HL-60/S4 treated with phorbol 12-myristate 13-acetate at 8.2 ng/mL for 4 days and 3 days (cell line): ENCODE measurements at regions not wholly inside any gene's neighbourhood (a gene's known extent, or its start where the extent isn't known, plus 50 kb on each side); places are given as distances from the start of the nearest gene placed in this dataset.
"Not testable (repeated sequence)": the region's sequence is repeated elsewhere in the genome, so short reads cannot be mapped to it uniquely, and the experiment has no call there.

Source experiments
- in situ Hi-C: fragments of 300-500 bp; cut with MboI; formaldehyde crosslinking; loops from 2 replicates; pipeline ENCODE4 v1.15.0; 2022; ENCODE audit warnings: low sequenced_read_pairs

DNA sequence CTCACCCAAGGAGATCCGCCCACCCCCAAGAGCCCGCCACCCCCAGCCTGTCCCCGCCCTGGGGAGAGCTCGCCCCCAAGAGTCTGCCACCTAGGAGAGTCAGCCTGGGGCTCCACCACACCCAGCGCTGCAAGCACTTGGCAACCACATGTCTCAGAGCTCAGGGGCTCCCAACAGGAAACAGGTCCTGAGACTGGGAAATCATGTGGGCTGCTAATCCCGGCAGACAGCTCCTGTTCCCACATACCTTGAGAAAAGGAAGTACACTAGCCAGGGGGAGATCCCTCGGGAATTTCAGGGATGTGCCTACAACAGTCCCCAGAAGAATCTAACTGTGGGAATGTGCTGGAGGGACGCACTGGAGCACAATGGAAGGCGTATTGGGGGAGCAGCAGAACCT, 331.4 kb downstream of the ANAPC1 start:
- in situ Hi-C loops: not testable (repeated sequence)

DNA sequence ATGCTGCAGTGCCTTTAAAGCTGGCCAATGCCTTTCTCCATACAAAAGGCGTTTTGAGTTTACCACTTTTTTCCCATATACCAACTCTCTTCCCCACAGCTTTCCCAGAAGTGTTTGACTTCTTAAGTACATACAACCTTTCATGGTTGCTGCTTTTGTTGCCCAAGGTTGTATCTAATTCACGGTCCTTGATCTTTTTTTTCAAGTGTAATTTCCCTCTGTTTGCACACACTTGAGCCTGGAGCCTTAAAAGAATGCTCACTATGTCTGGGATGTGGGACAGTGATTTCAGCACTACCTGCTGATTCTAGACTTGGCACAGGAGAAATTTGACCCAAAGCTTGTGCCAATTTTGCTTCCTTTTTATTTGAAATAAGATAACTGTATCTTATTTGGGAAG, 324.7 kb downstream of the ANAPC1 start:
- in situ Hi-C loops: not testable (repeated sequence)

DNA sequence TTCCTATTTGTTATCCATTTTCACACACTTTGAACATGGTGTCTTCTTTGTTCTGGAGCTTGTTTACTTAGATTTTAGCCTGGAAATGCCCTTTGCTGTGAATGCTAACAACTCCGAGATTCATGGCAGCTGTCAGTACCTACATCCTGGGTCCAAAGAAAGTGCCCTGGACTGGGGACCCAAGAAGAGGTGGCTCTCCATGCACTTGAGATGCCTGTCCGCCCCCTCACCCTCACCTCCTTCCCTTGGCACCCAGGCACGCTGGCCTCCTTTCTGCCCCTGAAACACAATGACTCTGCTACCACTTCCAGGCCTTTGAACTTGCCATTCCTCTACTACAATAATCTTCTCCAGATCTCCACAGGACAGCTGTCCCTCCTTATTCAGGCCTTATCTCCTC, 324.2 kb downstream of the ANAPC1 start:
- in situ Hi-C loops: not testable (repeated sequence)

DNA sequence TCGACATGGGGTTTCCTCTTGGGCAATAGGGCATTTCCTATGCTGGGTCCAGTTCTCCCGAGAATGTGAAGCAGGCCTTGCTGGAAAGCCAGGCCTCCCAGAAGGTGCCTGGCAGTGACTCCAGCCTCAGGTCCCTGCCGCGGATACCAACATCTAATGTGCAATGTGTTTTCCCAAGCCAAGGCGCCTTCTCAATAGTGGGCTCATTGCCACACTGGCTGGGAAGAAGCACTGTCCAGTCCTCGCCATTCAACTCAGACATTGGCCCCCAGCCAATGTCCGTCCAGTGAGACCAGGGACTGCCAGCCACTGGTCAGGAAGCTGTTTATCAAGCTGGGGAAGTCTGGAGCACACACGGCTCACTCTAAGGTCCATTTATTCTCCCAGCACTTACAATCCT, 317.9 kb downstream of the ANAPC1 start:
- in situ Hi-C loops: not testable (repeated sequence)

DNA sequence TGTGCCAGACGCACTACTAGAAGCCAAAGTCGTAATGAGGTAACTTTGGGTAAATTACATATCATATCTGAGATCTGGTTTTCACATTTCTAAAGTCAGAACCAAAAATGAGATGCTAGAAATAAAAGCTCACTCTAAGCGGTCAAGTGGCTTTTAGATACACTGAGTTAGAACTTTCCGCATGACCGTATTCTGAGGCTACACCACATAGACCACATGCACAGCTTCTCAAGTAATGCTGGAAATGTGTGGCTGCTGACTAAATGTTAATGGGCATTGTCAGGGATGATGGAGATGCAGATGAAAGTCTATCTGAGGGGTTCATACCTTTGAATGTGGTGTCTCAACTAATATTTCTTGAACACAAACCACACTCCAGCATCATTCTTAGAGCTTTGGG, 316.8 kb downstream of the ANAPC1 start:
- in situ Hi-C loops: not testable (repeated sequence)

DNA sequence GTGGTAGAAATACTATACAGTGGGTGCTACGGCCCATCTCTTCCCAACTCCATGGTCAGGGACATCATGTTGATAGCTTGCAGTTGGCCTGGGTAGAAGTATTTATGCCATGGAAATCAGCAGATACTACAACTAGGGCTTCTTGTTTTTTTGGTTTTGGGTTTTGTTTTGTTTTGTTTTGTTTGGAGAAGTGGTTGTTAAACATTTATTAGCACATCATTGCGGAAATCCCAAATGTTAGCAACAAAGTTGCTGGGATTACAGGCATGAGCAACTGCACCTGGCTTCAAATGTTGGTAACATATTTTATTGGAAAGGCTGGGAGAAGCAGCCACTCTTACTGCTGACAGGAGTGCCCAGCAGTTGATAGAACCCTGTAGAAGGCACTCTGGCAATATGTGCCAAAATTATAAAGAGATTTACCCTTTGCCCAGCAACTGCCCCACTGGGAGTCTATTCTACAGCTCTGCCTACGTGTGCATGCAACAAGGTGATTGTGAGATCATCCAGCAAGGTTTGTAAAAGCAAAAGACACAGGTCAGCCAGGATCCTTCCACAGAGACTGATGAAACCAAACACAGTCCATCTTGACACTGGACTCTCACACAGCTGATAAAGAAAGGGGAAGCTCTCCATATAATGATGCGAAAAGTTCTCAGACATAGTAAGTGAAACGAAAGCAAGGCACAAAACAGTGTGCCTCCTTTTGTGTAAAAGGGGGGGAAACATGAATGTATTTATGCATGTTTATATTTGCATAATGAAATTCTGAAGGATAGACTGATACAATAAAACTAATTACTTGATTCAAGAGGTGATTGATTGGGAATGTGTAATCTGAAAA, 314.4 kb downstream of the ANAPC1 start:
- in situ Hi-C loops: not testable (repeated sequence)

DNA sequence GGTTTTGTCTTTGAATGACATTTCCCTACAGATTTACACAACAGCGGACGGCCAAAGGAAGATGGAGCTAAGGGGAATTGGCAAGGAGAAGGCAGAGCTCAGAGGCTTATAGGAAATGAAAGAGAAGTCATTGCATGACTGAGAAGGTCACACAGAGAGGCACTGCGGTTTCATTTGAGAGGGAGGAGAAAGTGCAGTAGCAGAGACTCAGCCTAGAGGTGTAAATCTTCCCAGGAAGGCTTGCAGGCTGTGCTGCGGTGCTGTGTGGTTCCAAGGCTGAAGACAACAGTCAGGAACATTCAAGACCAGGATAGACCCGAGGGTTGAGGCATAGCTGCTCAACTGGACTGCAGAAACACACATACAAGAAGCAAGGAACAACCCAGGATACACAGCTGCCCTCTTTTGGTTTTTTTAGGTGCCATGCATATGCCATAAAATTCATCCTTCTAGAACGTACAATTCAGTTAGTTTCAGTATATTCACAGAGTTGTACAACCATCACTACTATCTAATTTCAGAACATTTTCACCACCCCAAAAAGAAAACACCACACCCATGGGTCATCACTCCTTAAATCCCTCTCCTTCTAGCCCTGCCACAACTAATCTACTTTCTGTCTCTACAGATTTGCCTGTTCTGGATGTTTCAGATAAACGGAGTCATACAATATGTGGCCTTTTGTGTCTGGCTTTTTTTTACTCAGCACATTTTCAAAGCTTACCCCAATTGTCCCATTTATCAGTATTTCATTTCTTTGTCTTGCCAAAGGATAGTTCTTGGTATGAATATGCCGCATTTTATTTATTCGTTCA, 313.5 kb downstream of the ANAPC1 start:
- in situ Hi-C loops: not testable (repeated sequence)

DNA sequence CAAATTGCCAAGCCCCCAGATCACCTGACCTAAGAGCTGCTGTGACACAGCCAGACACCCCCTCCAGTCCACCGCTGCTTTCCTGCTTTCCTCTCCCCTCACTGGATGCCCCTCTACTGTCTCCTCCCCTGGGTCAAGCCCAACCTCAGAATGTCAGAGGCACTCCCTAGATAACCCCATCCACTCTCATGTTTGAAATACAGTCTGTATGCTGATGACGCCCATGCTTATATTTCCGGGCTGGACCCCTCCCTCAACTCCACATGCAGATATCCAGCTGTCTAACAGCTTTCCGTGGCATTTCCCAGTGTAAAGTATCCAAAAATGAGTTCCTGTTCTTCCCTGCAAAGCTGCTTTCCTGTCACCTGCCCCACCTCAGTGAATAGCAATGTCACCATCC, 309.2 kb downstream of the ANAPC1 start:
- in situ Hi-C loops: not testable (repeated sequence)

DNA sequence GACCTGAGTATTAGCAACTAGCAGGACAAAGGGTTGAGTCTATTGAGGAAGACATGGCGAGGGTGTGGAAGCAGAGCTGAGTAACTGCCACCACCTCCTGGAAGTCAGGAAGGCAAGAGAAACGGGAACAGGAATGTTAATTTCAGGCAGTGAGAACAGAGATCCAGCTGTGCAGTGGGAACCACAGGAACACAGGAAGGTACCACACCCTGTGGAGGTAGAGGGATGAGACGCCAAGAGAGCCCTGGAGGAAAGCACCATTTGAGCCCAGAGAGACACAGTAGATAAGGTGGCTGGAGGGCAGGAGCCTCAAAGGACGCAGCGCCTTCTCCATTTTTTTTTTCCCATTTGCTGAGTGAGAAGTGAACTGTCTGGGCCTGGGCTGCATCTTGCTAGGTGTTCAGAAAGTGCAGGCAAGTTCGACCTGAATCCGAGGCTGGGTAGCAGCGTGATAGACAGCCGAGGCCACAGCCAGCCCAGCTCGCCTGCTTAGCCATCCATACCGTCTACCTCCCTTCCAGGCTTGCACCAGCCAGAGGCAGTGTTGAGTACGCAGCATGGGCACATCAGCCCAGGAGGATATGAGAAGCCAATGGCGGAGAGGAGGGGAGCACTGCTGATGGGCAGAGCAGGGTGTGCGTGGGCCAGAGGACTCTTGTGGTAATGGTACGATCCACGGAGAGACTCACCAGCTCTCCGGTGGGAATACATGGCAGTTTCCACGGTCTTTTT, 306.7 kb downstream of the ANAPC1 start:
- in situ Hi-C loops: not testable (repeated sequence)

DNA sequence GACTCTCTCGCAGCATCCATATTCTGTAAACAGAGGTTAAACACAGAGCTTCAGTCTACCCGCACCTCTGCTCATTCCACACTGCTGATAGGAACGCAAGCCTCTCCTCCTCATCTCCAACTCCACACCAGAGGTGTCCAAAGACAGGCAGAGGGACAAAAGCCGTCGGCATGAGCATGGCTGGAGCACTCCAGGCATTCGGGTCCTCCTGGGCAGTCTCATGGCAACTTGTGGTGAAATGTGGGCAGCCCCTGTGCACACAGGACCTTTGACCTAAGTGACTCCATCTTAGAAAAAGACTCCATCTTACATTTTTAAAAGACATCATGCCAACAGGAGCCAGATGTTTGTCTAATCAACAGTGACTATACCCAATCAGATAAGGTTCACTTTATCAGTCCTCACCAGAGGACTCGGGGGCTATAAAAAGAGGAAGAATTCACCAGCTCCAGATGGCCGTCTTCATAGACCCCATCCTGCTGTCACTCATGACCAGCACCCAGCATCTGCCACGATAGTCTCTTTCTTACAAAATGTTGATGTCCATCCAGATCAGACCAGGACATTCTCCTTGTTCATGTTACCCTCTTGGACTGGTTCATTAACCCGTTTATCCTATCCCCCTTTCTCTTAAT, 304.4 kb downstream of the ANAPC1 start:
- in situ Hi-C loops: not testable (repeated sequence)

DNA sequence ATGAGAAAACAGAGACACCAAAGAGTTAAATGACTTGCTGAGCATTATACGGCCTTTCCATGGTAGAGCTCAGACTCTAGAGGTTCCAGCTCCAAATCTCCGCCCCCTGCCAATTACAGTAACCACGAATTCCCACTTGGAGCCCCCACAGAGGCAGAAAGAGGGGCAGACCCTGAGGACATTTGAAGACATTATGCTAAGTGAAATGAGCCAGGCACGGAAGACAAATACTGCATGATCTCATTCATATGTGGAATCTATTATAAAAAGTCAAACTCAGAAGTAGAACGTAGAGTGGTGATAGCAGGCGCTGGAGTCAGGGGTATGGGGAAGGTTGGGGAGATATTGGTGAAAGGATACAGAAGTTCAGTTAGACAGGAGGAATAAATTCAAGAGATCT, 303.4 kb downstream of the ANAPC1 start:
- in situ Hi-C loops: not testable (repeated sequence)

DNA sequence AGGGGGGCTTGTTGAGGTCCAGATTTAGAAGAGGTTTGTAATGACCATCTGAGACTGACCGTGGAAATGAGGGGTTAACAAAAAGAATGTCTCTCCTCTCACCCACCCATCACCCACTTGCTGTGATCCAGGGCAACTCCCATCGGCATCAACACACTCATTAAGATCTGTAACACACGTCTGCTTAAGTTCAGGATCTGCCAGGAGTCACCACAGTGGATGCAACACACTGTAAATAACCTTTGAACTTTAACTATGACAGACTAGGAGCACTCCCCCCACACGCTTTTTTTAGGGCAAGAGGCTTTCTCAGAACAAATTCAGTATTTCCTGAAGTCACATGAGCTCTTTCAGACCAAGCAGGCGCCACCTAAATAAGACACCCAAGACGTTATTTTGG, 301.9 kb downstream of the ANAPC1 start:
- in situ Hi-C loops: not testable (repeated sequence)

DNA sequence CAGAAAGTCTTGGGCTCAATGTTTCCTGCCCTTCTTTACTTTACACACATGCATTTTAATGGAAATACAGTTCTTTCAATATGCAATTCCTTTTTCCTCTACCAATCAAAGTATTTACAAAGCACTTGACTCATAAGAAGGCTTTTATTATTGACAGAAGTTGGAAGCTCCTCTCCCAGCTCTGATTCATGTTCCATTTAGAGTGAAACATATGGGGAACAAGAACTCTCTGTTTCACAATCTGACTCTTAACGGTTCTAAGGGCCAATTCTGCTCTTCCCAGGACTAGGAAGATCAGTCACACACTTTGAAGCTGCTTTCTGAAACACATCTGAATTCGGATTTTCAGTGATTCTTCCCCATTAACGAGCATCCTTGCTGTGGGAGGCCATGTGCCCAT, 300.5 kb downstream of the ANAPC1 start:
- in situ Hi-C loops: not testable (repeated sequence)

DNA sequence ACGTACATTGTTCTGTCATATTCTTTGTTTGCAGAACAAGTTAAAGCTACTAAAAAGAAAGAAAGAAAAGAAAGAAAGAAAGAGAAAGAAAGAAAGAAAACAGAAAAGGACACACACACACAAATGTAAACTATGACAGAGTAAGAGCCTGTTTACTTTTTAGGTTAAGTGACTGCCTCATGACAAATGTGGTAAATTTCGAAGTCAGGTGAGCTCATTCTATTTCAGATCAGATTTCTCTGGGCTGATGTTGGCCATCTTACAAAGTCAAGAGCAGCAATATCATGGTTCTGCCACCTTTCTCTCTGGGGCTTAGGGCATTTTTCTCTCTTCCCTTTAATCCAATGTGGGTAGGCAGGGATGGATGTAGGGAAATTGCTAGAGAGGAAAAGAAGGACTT, 299.5 kb downstream of the ANAPC1 start:
- in situ Hi-C loops: not testable (repeated sequence)

DNA sequence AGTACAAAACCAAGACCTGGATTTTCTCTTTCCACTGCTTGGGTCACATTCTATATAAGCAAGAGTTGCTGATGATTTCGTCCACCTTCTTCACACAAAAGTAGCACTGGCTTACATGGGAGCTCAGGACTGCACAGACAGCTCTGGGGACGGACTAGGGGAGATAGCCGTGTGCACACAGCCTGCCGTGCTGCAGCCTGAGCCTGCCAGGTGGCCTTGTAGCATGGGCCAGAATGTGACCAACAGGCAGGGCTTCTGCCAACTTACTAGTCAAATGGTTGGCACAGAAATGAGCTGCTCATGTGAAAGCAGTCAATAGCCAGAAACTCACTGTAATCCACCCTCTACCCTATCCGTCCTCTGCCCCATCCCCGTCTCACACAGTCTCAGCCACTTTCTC, 299.0 kb downstream of the ANAPC1 start:
- in situ Hi-C loops: not testable (repeated sequence)

DNA sequence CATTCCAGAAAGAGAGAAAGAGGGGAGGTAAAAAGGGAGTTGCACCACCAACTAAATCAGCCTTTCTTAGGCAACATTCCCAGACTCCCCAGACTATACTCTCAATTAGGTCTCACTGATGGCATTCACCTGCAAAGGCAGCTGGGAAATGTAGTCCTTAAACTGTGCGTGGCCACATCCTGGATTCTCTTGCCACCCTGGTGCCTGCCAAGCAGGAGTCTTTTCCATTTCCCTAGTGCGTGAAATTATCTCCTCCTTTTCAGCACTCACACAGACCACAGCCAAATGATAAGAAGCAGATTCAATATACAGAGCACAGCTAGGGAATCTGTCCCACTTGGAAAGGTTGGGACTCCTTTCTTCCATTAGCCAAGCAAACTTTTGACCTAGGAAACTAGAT, 298.0 kb downstream of the ANAPC1 start:
- in situ Hi-C loops: not testable (repeated sequence)

DNA sequence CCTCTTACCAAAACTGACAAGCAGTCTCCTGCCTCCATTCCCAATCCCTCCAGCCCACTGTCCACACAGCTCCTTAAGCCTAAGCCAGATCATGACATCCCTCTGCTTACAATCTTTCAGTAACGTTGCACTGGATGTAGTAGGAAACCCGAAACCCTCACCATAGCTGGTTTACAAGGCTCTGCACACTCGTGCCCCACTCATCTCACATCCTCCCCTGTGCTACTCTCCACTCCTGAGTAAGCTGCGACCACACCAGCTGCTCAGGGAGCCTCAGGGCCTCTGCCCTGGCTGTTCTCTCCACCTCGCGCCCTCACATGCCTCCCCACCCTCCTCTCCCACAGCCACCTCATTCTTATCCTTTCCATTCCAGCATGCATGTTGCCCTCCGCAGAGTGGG, 288.9 kb downstream of the ANAPC1 start:
- in situ Hi-C loops: not testable (repeated sequence)

DNA sequence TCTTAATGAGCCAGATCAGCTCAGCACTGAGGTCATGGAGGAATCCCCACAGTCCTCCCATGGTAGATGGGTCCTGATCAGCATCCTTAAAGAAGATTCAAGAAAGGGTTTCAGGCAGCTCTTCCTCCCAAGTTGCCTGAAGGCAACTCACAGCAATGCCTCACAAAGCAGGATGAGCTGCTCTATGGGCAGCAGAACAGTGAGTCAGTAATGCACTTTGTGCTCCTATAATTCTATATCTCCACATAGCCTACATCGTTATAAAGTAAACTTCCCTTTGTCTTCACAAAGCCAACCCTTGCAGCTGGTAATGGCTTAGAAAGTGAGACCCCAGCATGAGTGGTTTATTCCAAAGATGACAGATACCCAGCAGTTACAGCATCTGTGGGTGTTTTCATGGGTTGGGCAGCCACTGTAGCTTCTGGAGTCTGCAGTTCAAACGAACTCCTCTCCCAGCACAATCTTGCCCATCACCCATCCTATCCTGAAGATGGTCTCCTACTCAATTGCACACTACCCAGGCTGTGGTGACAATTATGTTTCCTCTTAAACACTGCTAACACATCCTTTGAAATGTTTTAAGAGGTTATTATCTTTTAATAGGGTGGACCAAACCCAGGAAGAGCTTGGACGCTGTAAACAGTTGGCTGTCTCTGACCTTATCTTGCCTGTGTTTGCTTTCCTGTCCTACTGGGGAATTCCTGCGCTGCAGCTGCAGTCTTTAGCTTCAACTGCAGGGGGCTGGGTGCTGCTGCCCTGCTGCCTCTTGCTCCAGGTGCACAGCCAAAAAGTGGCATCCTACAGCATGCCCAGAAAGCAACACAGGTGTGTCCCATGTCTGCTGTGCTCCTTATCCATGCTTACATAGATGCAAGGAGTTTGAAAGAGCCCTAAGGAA, 286.9 kb downstream of the ANAPC1 start:
- in situ Hi-C loops: not testable (repeated sequence)

DNA sequence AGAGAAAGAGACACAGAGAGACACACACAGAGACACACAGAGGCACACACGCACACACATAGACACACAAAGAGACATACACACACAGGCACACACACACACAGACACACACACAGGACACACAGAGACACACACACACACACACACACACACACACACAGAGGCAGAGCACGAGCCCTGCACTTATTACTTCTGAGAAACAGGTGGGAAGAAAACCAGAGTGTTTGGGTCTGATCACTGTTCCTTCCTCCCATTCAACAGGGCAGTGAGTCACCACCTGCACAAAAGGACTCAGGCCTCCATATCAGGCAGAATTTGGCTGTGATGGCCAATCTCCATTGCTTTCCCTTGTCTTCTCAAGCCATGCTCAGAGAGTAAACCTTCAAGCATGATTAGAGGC, 285.0 kb downstream of the ANAPC1 start:
- in situ Hi-C loops: not testable (repeated sequence)

DNA sequence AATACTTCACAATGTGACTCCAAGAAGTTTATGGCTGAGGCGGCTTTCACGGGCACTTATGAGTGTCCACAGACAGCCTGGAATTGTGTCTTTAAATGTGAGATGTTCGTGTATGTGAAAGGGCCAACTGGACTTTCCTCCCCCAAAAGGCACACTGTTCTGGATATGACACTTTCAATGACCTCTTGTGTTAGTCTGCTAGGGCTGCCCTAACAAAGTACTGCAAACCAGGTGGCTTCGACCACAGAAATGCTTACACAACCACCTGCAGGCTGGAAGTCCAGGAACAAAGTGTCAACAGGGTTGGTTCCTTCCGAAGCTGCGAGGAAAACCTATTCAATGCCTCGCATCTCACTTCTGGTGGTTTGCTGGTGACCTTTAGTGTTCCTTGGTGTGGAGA, 281.7 kb downstream of the ANAPC1 start:
- in situ Hi-C loops: not testable (repeated sequence)
